Effector memory CD8-positive, alpha-beta T cell (primary cell): ENCODE measurements at regions not wholly inside any gene's neighbourhood (a gene's known extent, or its start where the extent isn't known, plus 50 kb on each side); places are given as distances from the start of the nearest gene placed in this dataset.

Experiments
- ATAC-seq: fragments of 150-1000 bp; cut with Tn5 transposase; replicated peaks from 2 replicates; pipeline ENCODE4 v1.10.0; 2021; ENCODE audit warnings: mild to moderate bottlenecking, moderate library complexity
- DNase-seq, 3 experiments: peaks; one replicate each; pipeline ENCODE4 v3.0.0; 2021
- H3K27ac Mint-ChIP-seq, 2 donors: one replicate each; pipeline ENCODE4 v1.8.0; 2022; ENCODE audit warnings: mild to moderate bottlenecking in 2 of 2, mixed read lengths in 2 of 2, moderate library complexity in 2 of 2
- H3K27me3 Mint-ChIP-seq, 2 donors: one replicate each; pipeline ENCODE4 v1.8.0; 2022; ENCODE audit warnings: mixed read lengths in 2 of 2
- H3K36me3 Mint-ChIP-seq: one replicate; pipeline ENCODE4 v1.8.0; 2022; ENCODE audit warnings: mild to moderate bottlenecking, moderate library complexity, mixed read lengths; ENCODE audit not compliant: insufficient read depth
- H3K4me1 Mint-ChIP-seq, 2 donors: one replicate each; pipeline ENCODE4 v1.8.0; 2022; ENCODE audit warnings: low read depth in 2 of 2, mixed read lengths in 2 of 2
- H3K4me3 Mint-ChIP-seq, 2 donors: one replicate each; pipeline ENCODE4 v1.8.0; 2022; ENCODE audit warnings: mild to moderate bottlenecking in 2 of 2, mixed read lengths in 2 of 2, moderate library complexity in 2 of 2
- H3K9me3 Mint-ChIP-seq, 2 donors: one replicate each; pipeline ENCODE4 v1.8.0; 2022; ENCODE audit warnings: mixed read lengths in 2 of 2

DNA sequence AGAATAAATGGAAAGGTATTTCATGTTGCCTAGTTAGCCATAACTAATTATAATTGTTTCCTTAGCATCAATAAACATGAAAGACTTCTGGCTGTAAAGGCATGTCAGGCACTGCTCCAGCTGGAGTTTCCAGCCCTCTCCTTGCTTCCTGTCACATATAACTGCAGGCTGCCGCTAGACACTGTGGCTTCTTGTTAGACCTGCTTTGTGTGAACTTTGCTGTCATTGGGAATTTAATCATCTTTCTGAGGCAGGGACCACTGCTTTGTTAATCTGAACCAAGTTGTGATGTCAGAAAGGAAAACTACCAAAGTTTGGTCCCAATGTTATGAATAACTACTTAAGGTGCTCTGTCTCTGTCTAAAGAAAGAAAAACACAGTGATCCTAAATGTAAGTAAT, 90.3 kb upstream of the DUSP10 start:
- peak overlapping the region; percentile 90 to 99 for H3K27ac Mint-ChIP-seq

DNA sequence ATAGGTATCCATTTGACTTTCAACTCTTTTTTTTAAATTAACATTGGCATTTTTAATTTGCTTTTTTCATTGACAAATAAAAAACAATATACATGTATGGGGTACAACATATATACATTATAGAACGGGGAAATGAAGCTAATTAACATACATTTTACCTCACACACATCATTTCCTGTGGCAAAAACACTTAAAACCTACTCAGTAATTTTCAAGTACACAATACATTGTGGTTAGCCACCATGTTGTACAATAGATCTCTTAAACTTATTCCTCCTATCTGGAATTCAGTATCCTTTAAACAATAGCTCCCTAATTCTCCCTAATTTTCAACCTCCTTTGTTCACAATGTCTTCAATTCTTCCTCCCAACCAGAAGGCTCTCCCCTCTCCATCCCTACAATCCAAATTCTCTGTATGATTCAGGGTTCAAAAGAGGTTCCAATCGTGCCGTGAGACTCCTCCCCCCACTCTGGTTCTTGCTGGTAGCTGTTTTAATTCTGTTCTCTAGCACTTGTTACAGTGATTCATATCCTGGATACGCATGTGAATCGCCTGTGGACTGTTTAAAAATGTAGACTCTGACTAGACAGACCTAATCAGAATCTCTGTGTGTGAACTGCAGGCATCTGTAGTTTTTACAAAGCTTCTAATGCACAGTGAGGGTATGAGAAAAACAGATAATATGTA, 87.6 kb upstream of the DUSP10 start:
- peaks cover 49 to 68% of the 10 kb centered on the region in 2 donors for H3K4me1 Mint-ChIP-seq
- DNase-seq = peak; percentile 46 to 69 (median 56)

More for the DNA sequence above, 90.3 kb upstream of the DUSP10 start:
- H3K9me3 Mint-ChIP-seq = no peaks in the 10 kb centered on the region
- H3K36me3 Mint-ChIP-seq = peaks cover 4% of the 10 kb centered on the region
- no peaks in the 10 kb centered on the region for H3K27me3 Mint-ChIP-seq
- ATAC-seq (no peak), DNase-seq (no peak)
- no peak overlapping the region for H3K4me3 Mint-ChIP-seq
- H3K4me1 Mint-ChIP-seq = peaks cover 34 to 46% of the 10 kb centered on the region in 2 donors

DNA sequence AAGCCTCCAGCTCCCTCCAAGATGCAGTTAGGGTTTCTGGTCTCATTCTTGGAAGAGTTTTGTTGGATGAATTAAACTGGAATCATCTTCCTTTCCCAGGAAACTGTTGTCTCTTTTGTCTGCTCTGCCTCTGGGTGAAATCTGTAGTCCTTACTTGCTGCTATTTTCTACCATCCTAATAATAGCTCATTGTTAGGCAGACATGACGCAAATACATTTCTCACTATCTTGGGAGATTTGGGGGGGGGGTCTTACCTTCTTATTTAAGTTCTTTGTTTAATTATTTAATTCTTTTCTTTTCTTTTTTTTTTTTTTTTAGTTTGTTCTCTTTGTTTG, 85.4 kb upstream of the DUSP10 start:
- H3K4me1 Mint-ChIP-seq = peaks cover 46 to 68% of the 10 kb centered on the region in 2 donors
- no peaks in the 10 kb centered on the region for H3K27me3 Mint-ChIP-seq
- peak overlapping the region in 1 of 2 donors; percentile 72 for H3K4me3 Mint-ChIP-seq
- H3K9me3 Mint-ChIP-seq = peaks cover 0 to 2% of the 10 kb centered on the region in 2 donors
- no peak for DNase-seq
- H3K36me3 Mint-ChIP-seq = peaks cover 4% of the 10 kb centered on the region
- ATAC-seq = no peak
- H3K27ac Mint-ChIP-seq = peak overlapping the region; percentile 90 to 99

More for the DNA sequence above, 87.6 kb upstream of the DUSP10 start:
- H3K27ac Mint-ChIP-seq = peak overlapping the region; percentile 90 to 99
- no peaks in the 10 kb centered on the region for H3K27me3 Mint-ChIP-seq
- peak overlapping the region; percentile 53 to 69 for H3K4me3 Mint-ChIP-seq
- H3K9me3 Mint-ChIP-seq = peaks cover 0 to 2% of the 10 kb centered on the region in 2 donors
- ATAC-seq = peak; percentile 91
- peaks cover 4% of the 10 kb centered on the region for H3K36me3 Mint-ChIP-seq

DNA sequence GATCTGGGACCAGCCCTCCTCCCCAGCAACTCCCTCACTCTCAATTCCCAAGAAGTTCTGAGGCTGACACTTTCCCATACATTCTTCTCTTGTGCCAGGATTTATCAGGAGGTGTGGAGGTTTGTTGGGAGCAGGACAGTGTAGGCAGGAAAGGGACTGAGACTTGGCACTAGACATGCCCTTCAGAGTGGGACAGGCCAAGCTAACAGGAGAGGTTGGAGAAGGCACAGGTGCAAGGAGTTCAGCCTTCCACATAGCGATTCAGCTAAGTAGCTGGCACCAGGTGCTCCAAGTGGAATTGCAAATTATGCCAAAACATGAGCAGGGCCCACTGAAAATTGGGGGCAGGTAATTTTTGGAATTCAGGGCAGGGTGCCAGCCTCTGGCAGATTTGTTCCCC, 83.0 kb upstream of the DUSP10 start:
- Mint-ChIP-seq H3K27me3 (no peaks in the 10 kb centered on the region), H3K4me1 (peaks cover 36 to 48% of the 10 kb centered on the region in 2 donors), H3K36me3 (no peaks in the 10 kb centered on the region), H3K4me3 (no peak overlapping the region), H3K27ac (peak overlapping the region in 1 of 2 donors; percentile 38), H3K9me3 (peaks cover 0 to 2% of the 10 kb centered on the region in 2 donors)
- no peak for ATAC-seq
- no peak for DNase-seq

DNA sequence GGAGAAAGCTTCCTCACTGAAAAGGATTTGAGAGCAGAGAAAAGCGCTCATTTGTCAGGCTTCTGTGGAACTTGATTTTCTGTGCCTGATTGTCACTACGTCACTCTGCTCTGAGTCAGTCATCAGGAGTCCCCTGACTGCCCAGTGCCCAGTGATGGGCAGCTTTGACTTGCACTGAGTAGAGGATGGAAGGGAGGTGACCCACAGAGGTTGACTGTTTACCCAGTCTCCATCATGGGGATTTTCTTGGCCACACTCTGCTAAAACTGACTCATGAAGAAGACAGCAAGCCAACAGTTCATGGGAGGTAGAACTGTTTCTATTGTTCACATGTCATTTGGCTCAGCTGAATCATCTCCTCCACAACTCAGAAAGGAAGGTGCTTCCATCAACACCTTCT, 82.1 kb upstream of the DUSP10 start:
- no peak for DNase-seq
- no peak for ATAC-seq
- H3K27ac Mint-ChIP-seq = peak overlapping the region in 1 of 2 donors; percentile 38
- peaks cover 0 to 2% of the 10 kb centered on the region in 2 donors for H3K9me3 Mint-ChIP-seq
- H3K4me1 Mint-ChIP-seq = peaks cover 31 to 39% of the 10 kb centered on the region in 2 donors
- no peaks in the 10 kb centered on the region for H3K27me3 Mint-ChIP-seq
- no peak overlapping the region for H3K4me3 Mint-ChIP-seq
- H3K36me3 Mint-ChIP-seq = no peaks in the 10 kb centered on the region

DNA sequence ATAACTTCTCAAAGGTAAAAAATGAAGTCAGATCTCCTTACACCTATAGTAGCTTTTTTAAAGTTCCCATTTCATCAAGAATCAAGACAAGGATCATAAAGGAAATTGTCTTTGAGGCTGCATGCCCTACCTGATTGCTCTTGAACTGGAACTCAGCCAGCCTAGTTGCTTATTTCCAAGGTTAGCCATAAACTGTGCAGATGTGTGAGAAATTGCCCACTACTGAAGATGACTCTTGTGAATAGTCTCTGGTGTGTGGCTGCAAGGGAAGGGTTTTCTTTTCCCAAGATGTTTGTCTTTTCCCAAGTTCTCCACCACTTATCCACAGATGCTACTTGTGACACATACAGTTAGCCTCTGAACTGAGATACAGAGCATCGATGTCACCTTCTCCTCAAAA, 81.7 kb upstream of the DUSP10 start:
- Mint-ChIP-seq H3K4me1 (peaks cover 27 to 35% of the 10 kb centered on the region in 2 donors), H3K27ac (peak overlapping the region in 1 of 2 donors; percentile 5)

DNA sequence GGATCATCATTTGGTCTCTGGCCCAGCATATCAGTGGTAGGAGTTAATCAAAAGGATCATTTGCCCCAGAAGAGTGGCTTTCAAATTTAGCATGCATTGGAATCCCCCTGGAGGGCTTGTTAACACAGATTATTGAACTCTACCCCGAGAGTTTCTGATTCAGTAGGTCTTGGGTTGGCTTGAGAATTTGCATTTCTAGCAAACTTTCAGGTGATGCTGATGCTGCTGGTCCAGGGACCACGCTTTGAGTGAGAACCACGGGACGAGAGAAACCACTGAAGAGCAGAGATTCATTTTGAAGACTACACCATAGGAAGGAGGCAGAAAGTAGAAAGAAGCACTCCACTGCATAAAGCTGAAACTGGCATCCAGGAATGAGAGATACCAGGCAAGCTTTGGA, 81.3 kb upstream of the DUSP10 start:
- DNase-seq (no peak), ATAC-seq (no peak)
- Mint-ChIP-seq H3K27me3 (no peaks in the 10 kb centered on the region), H3K4me3 (no peak overlapping the region), H3K36me3 (no peaks in the 10 kb centered on the region), H3K27ac (peak overlapping the region in 1 of 2 donors; percentile 5), H3K4me1 (peaks cover 23 to 31% of the 10 kb centered on the region in 2 donors), H3K9me3 (peaks cover 0 to 2% of the 10 kb centered on the region in 2 donors)

More for the DNA sequence above, 81.7 kb upstream of the DUSP10 start:
- ATAC-seq (no peak), DNase-seq (no peak)
- Mint-ChIP-seq H3K36me3 (no peaks in the 10 kb centered on the region), H3K9me3 (peaks cover 0 to 2% of the 10 kb centered on the region in 2 donors), H3K27me3 (no peaks in the 10 kb centered on the region), H3K4me3 (no peak overlapping the region)

DNA sequence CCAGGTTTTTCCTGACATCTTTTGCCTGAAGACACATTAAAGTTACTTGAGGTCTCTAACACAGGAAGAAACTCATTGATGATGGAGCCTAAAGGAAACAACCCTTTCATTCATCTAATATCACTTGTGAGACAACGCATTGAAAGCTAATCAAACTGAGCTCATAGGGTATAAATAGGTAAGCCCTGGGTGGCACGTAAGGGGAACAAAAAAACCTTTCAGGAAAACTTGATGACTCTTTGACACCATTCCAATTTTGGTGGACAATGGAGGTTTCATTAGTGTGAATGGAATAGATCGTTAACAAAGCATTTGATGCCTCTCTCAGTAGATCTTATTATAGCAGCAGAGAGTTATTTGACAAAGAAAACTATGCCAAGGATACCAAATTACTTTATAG, 80.7 kb upstream of the DUSP10 start:
- H3K4me1 Mint-ChIP-seq = peaks cover 19 to 26% of the 10 kb centered on the region in 2 donors
- ATAC-seq = no peak
- peaks cover 0 to 2% of the 10 kb centered on the region in 2 donors for H3K9me3 Mint-ChIP-seq
- H3K4me3 Mint-ChIP-seq = no peak overlapping the region
- no peaks in the 10 kb centered on the region for H3K36me3 Mint-ChIP-seq
- peak overlapping the region in 1 of 2 donors; percentile 33 for H3K27ac Mint-ChIP-seq
- H3K27me3 Mint-ChIP-seq = no peaks in the 10 kb centered on the region
- DNase-seq = no peak

DNA sequence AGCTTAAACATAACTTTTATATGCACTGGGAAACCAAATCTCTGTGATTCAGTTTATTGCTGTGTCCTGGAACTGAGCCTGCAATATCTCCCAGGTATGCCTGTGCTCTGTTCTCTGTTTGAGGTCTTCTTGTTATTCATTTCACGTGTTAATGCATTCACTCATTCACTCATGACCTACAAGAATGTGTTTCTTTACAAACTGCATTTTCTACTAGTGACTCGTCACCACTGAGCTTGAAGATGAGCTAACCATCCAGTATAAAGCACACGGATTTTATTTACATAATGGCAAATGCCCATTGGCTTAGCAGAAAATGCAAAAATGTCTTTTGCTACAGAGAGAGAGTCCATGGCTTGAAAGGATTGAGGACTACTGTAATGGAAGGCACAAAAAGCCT, 75.0 kb upstream of the DUSP10 start:
- H3K4me1 Mint-ChIP-seq = no peaks in the 10 kb centered on the region
- no peak for ATAC-seq
- no peaks in the 10 kb centered on the region for H3K36me3 Mint-ChIP-seq
- no peak overlapping the region for H3K4me3 Mint-ChIP-seq
- peaks cover 0 to 5% of the 10 kb centered on the region in 2 donors for H3K27me3 Mint-ChIP-seq
- no peak for DNase-seq
- no peak overlapping the region for H3K27ac Mint-ChIP-seq
- H3K9me3 Mint-ChIP-seq = no peaks in the 10 kb centered on the region

DNA sequence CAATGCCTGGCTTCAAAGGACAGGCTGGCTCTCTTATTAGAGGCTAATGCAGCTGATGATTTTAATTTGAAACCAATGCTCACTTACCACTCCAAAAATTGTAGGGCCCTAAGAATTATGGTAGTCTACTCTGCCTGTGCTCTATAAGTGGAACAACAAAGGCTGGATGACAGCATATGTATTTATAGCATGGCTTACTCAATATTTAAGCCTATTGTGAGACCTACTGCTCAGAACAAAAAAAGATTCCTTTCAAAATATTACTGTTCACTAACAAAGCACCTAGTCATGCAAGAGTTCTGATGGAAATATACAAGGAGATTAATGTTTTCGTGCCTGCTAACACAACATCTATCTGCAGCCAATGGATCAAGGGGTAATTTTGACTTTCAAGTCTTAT, 73.8 kb upstream of the DUSP10 start:
- ATAC-seq = no peak
- Mint-ChIP-seq H3K4me1 (peaks cover 7 to 8% of the 10 kb centered on the region in 2 donors), H3K9me3 (no peaks in the 10 kb centered on the region), H3K4me3 (no peak overlapping the region), H3K27ac (no peak overlapping the region), H3K36me3 (no peaks in the 10 kb centered on the region), H3K27me3 (peaks cover 0 to 5% of the 10 kb centered on the region in 2 donors)
- DNase-seq = no peak

DNA sequence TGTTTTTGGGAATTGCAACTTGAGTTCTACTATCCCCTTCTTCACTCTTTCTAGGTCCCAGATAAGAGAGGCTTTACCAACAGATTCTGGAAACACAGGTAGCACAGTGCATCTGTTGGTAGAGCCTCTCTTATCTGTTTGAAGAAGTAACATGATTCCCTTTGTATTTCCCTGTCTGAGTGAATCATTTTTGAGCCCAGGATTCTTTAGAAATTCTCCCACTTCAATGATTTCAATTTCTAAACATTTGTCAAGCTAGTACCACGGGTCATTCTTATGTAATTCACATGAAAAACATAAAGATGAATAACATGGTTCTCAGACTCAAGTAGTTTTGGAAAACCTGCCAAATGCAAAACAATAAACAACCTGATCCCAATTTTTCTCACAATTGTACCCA, 72.0 kb upstream of the DUSP10 start:
- no peaks in the 10 kb centered on the region for H3K9me3 Mint-ChIP-seq
- H3K4me3 Mint-ChIP-seq = no peak overlapping the region
- H3K27me3 Mint-ChIP-seq = peaks cover 0 to 5% of the 10 kb centered on the region in 2 donors
- ATAC-seq = no peak
- DNase-seq = no peak
- no peaks in the 10 kb centered on the region for H3K36me3 Mint-ChIP-seq
- no peak overlapping the region for H3K27ac Mint-ChIP-seq
- H3K4me1 Mint-ChIP-seq = peaks cover 23 to 26% of the 10 kb centered on the region in 2 donors

DNA sequence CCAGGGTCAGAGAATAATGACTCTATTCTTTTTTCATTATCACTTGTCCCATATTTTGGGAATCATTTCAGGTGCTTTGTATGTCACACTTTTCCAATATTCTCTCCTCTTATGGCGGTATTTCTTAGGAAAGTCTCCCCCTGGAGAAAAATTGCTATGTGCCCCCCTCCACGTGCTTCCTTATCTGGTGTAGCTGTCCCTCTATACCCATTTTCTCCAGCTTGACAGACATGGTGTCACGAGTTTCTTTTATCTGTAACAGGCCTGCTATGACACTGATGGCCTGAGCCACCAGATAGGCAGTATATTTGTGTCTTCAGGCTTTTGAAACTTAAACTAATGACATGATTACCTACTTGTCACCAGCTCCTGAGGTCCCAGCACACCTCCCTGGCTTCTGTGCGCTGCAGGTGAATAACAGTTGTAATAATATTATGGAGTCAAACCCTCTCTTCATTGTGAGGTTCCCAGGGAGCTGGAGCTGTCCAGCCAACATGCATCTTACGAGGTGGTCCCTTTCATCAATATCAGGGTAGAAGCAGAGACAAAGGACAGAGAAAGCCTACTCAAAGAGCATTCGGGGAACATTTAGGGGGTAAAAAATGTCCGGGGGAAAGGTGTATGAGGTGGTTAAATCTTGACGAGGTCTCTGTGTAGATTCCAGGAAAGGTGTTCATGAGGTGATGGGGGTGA, 71.2 kb upstream of the DUSP10 start:
- Mint-ChIP-seq H3K27ac (no peak overlapping the region), H3K27me3 (peaks cover 0 to 5% of the 10 kb centered on the region in 2 donors), H3K9me3 (no peaks in the 10 kb centered on the region), H3K4me1 (peaks cover 24 to 30% of the 10 kb centered on the region in 2 donors), H3K36me3 (no peaks in the 10 kb centered on the region), H3K4me3 (no peak overlapping the region)
- DNase-seq (no peak), ATAC-seq (no peak)

DNA sequence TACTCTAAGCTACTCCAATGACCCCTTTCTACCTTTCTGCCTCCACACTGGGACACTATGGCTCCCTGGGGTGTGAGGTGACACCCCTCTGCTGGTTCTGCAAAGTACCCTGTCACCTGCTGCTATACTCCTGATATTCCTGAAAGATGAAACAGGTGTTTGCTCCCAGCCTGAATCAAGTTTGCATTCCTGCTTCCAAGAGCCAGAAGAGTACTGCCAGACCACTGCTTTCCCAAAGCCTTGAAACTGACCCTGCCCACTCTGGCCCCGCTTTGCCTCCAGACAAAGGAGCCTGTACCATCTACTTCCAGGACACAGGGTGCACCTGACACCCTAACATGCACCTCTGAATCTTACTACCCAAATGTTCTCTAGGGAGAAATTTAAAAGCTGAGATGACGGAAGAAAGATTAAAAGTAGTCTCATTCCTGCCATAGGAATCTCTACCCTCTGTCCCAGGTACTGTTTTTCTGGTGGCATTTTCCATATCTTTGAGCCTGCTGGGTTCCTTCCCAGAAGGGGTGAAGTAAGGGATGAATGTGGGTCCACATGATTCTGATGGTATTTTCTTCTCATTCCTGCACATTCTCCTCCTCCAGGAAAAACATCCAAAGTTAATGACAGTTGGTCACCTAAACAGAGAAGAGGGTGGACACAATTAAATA, 70.3 kb upstream of the DUSP10 start:
- peak overlapping the region in 1 of 2 donors; percentile 85 for H3K27ac Mint-ChIP-seq
- no peak for DNase-seq
- ATAC-seq = no peak
- H3K9me3 Mint-ChIP-seq = no peaks in the 10 kb centered on the region
- H3K4me3 Mint-ChIP-seq = no peak overlapping the region
- peaks cover 24 to 31% of the 10 kb centered on the region in 2 donors for H3K4me1 Mint-ChIP-seq
- peaks cover 0 to 5% of the 10 kb centered on the region in 2 donors for H3K27me3 Mint-ChIP-seq
- no peaks in the 10 kb centered on the region for H3K36me3 Mint-ChIP-seq
